Fibroblast of mammary gland (primary cell): ENCODE measurements at regions not wholly inside any gene's neighbourhood (a gene's known extent, or its start where the extent isn't known, plus 50 kb on each side); places are given as distances from the start of the nearest gene placed in this dataset.

Source experiments
- DNase-seq: peaks from one replicate; pipeline ENCODE4 v3.0.0-alpha.2; 2010; ENCODE audit warnings: low read depth
- H3K4me3 ChIP-seq: 2 replicates; pipeline ENCODE4 v1.5.1; 2011; ENCODE audit warnings: low read depth, mild to moderate bottlenecking, low read length, moderate library complexity; ENCODE audit not compliant: control insufficient read depth
- CTCF ChIP-seq: conservative IDR thresholded peaks from 2 replicates; pipeline ENCODE4 v1.5.1; 2011; ENCODE audit warnings: low read depth, low read length, inconsistent platforms; ENCODE audit not compliant: control insufficient read depth, insufficient read depth

GRCh38 chr18:22467760-22468553 lies 50.2 kb upstream of the CTAGE1 start:
- no peak overlapping the region for H3K4me3 ChIP-seq
- TF ChIP-seq CTCF = no peak
- DNase-seq = peak; percentile 99

DNA sequence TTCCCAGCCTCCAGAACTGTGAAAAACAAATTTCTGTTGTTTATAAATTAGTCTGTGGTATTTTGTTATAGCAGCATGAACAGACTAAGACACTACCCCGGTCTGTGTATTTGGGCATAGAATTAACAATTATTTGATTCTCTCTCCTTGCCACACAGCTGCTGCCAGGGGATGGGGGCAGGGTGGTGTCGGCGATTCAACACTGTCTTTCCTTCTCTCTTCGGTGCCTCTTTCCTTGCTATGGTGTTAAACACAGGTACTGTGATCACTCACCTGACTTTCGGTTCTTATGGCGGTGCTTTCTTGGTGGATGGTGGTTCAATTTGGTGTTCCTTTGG lies 50.8 kb upstream of the CTAGE1 start:
- no peak for TF ChIP-seq CTCF
- H3K4me3 ChIP-seq = no peak overlapping the region
- DNase-seq = no peak

DNA sequence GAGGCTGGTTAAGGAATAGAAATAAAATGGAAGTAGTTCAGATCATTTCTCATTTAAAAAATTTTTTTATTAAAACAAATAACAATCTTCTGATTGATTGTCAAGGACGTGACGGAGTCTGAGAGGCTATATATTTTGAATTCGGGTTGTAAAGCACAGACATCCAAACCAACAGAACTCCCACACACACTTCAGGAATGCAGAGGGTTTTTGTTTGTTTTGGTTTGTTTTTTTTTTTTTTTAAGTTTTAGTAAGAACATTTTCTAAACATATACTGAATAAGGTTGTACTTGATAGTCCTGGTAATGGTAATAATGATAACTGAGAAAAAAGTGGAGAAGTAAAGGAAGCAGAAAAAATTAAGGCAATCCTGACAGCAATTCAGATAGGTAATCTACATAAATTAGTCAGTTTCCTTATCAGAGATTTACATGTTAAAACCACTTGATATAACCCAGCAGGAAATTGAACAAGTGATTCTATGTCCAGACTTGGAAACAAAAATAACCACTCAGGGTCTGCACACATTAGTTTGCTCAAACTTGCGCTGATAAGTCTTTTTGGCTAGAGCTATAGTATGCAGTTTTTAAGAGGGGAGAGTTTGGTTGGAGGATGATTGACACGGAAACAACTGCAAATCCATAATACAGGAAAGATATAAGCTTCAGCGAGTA lies 51.5 kb upstream of the CTAGE1 start:
- no peak overlapping the region for H3K4me3 ChIP-seq
- no peak for TF ChIP-seq CTCF
- no peak for DNase-seq

GRCh38 chr18:22469926-22470247 lies 52.2 kb upstream of the CTAGE1 start:
- DNase-seq = no peak
- no peak overlapping the region for H3K4me3 ChIP-seq
- no peak for TF ChIP-seq CTCF

DNA sequence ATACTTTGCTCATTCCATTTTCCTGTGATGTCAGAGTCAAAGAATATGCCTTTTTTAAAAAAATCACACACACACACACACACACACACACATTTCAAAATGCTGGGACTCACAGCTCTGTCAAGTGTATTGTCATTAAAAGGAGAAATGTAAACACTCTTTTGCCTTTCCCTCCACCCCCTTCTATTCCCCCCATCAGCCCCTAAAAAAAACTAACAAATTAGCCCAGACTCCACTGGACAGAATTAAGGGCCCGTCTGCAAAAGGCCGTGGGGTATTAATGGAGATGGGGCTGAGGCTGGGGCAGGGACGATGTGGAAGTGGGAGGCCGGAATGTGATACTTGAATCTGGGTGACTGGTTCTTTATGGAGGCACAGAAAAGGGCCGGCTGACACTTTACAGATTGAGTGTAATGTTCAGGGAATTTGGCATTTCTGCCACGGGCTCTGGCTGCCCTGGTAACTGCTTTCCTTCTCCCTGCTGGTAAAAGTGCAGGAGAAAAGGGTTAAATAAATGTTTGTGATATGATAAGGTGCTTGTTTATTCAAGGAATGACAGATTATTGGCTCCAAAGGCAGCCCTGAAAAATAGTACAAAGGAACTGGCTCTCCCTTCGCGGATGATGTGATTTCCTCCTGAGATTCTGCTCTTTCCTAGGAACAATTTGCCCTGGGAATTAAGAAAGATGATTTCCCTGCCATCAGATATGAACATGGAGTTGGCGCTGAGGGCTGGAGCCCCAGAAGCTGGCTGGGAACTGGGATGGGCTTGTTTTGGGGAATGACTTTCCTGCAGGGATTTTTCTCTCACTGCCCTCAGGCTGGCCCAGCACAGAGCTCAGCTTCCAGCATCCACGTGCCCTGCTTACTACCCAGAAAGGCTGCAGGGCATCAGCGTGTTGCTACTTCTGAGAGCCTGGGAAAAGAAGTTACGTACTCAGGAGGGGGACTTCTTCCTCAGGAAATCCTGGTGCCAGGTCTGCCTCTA lies 52.8 kb upstream of the CTAGE1 start:
- no peak overlapping the region for H3K4me3 ChIP-seq
- no peak for DNase-seq
- no peak for TF ChIP-seq CTCF

- TF ChIP-seq CTCF = no peak
- peak; percentile 77 for DNase-seq
Measured at GRCh38 chr18:22471546-22472131, 53.9 kb upstream of the CTAGE1 start.

More at GRCh38 chr18:22471546-22472131, 53.9 kb upstream of the CTAGE1 start:
- H3K4me3 ChIP-seq = no peak overlapping the region
